ENCODE measurements at regions not wholly inside any gene's neighbourhood (a gene's known extent, or its start where the extent isn't known, plus 50 kb on each side); places are given as distances from the start of the nearest gene placed in this dataset.

- no peak for DNase-seq
Measured at GRCh38 chr10:64515970-64516699, 994.9 kb downstream of the REEP3 start.

GRCh38 chr10:64518456-64518855, 997.3 kb downstream of the REEP3 start:
- H3K4me1 ChIP-seq: no peaks in the 10 kb centered on the region
- no peak overlapping the region for H3K27ac ChIP-seq
- no peaks in the 10 kb centered on the region for H3K36me3 ChIP-seq
- no peak for DNase-seq
- H3K9me3 ChIP-seq: no peaks in the 10 kb centered on the region
- no peak overlapping the region for H3K4me3 ChIP-seq
- TF ChIP-seq CTCF (IDR thresholded peaks at IDR 0.05) (no peak), POLR2A (IDR thresholded peaks at IDR 0.05) (no peak)
- H3K27me3 ChIP-seq: no peaks in the 10 kb centered on the region

More at GRCh38 chr10:64515970-64516699, 994.9 kb downstream of the REEP3 start:
- no peak overlapping the region for H3K27ac ChIP-seq
- no peaks in the 10 kb centered on the region for H3K36me3 ChIP-seq
- H3K4me3 ChIP-seq: no peak overlapping the region
- TF ChIP-seq POLR2A (IDR thresholded peaks at IDR 0.05): no peak
- TF ChIP-seq CTCF (IDR thresholded peaks at IDR 0.05): no peak
- no peaks in the 10 kb centered on the region for H3K27me3 ChIP-seq
- no peaks in the 10 kb centered on the region for H3K9me3 ChIP-seq
- no peaks in the 10 kb centered on the region for H3K4me1 ChIP-seq

GRCh38 chr10:64519427-64519826, 998.2 kb downstream of the REEP3 start:
- Histone ChIP-seq H3K9me3 (no peaks in the 10 kb centered on the region), H3K36me3 (no peaks in the 10 kb centered on the region), H3K4me3 (no peak overlapping the region), H3K4me1 (no peaks in the 10 kb centered on the region), H3K27ac (no peak overlapping the region), H3K27me3 (no peaks in the 10 kb centered on the region)
- TF ChIP-seq POLR2A (IDR thresholded peaks at IDR 0.05) (no peak), CTCF (IDR thresholded peaks at IDR 0.05) (no peak)
- no peak for DNase-seq

- no peak for DNase-seq
- TF ChIP-seq CTCF (IDR thresholded peaks at IDR 0.05) (no peak), POLR2A (IDR thresholded peaks at IDR 0.05) (no peak)
Measured at GRCh38 chr10:64519831-64520230, 998.6 kb downstream of the REEP3 start.

GRCh38 chr10:64523065-64523759, 1002.0 kb downstream of the REEP3 start:
- no peaks in the 10 kb centered on the region for H3K4me1 ChIP-seq
- TF ChIP-seq POLR2A (IDR thresholded peaks at IDR 0.05) (no peak), CTCF (IDR thresholded peaks at IDR 0.05) (no peak)
- no peaks in the 10 kb centered on the region for H3K36me3 ChIP-seq
- H3K9me3 ChIP-seq: no peaks in the 10 kb centered on the region
- no peak overlapping the region for H3K4me3 ChIP-seq
- no peak for DNase-seq
- no peak overlapping the region for H3K27ac ChIP-seq
- H3K27me3 ChIP-seq: no peaks in the 10 kb centered on the region

More at GRCh38 chr10:64519831-64520230, 998.6 kb downstream of the REEP3 start:
- Histone ChIP-seq H3K27me3 (no peaks in the 10 kb centered on the region), H3K9me3 (no peaks in the 10 kb centered on the region), H3K4me3 (no peak overlapping the region), H3K27ac (no peak overlapping the region), H3K4me1 (no peaks in the 10 kb centered on the region), H3K36me3 (no peaks in the 10 kb centered on the region)

Data from Peyer's patch (tissue), 4 donors.